ENCODE measurements at regions not wholly inside any gene's neighbourhood (a gene's known extent, or its start where the extent isn't known, plus 50 kb on each side); places are given as distances from the start of the nearest gene placed in this dataset.

- TF ChIP-seq CTCF (conservative IDR thresholded peaks at IDR 0.05): no peak
- TF ChIP-seq EZH2 (IDR thresholded peaks at IDR 0.05; ENCODE audit: low read depth): no peak
These were observed 72.9 kb upstream of the TSC22D1 start for GRCh38 chr13:44649104-44649428.
